B cell (primary cell): ENCODE measurements at regions not wholly inside any gene's neighbourhood (a gene's known extent, or its start where the extent isn't known, plus 50 kb on each side); places are given as distances from the start of the nearest gene placed in this dataset.

Experiments used
- ATAC-seq: fragments of 200-7000 bp; cut with Tn5 transposase; one replicate; pipeline ENCODE4 v1.10.0; 2021; ENCODE audit warnings: low read depth, mild to moderate bottlenecking, moderate number of reproducible peaks, moderate library complexity
- CTCF ChIA-PET: fragments of 350-600 bp; sonication (Branson Sonifier 250); formaldehyde crosslinking; loops from one replicate; lab custom pipeline; 2021; ENCODE audit warnings: antibody characterized with exemption, inconsistent platforms; lab: Charles Lee
- POLR2A ChIA-PET: fragments of 350-600 bp; sonication (Branson Sonifier 250); formaldehyde crosslinking; loops from one replicate; lab custom pipeline; 2021; ENCODE audit warnings: antibody characterized with exemption; lab: Charles Lee
- DNase-seq: peaks from one replicate; pipeline ENCODE4 v3.0.0; 2013
- H2AFZ ChIP-seq: 2 replicates; pipeline ENCODE4 v1.6.1; 2012; ENCODE audit warnings: mild to moderate bottlenecking, low read depth, low read length; ENCODE audit not compliant: insufficient read depth, poor library complexity, severe bottlenecking
- H3K27ac ChIP-seq, 2 donors: 1 replicate in 1 of 2; 2 replicates in 1 of 2; pipeline ENCODE4 v1.5.1; 2012 to 2013; ENCODE audit warnings: low read length in 2 of 2, mild to moderate bottlenecking in 2 of 2, moderate library complexity in 1 of 2
- H3K27me3 ChIP-seq, 4 experiments: fragments of 200-600 bp in 1 of 4; sonication (generic) in 1 of 4; replicated peaks in 1 of 4; 1 replicate in 2 of 4; 2 replicates in 2 of 4; pipeline versions ENCODE4 v1.6.1 to v1.7.0; 2013 to 2016; ENCODE audit warnings: low read length in 3 of 4, mild to moderate bottlenecking in 2 of 4, mixed read lengths in 1 of 4, moderate library complexity in 1 of 4; ENCODE audit not compliant: insufficient read depth in 4 of 4, control insufficient read depth in 3 of 4; ENCODE audit errors: control extremely low read depth in 1 of 4
- H3K36me3 ChIP-seq, 2 experiments: replicated peaks in 1 of 2; 1 replicate in 1 of 2; 2 replicates in 1 of 2; pipeline versions ENCODE4 v1.6.1 to v1.7.1; 2013; ENCODE audit warnings: low read length in 1 of 2; ENCODE audit not compliant: insufficient read depth in 2 of 2, control insufficient read depth in 1 of 2; ENCODE audit errors: control extremely low read depth in 1 of 2, extremely low read depth in 1 of 2
- H3K4me1 ChIP-seq, 2 donors: fragments of 200-600 bp in 1 of 2; sonication (generic) in 1 of 2; 1 replicate in 1 of 2; 2 replicates in 1 of 2; pipeline versions ENCODE4 v1.5.1 to v1.6.1; 2013 to 2017; ENCODE audit warnings: low read length in 2 of 2; ENCODE audit not compliant: control insufficient read depth in 2 of 2, insufficient read depth in 2 of 2
- H3K4me2 ChIP-seq: replicated peaks from 2 replicates; pipeline ENCODE3; 2012; ENCODE audit warnings: mild to moderate bottlenecking, low read depth, low read length; ENCODE audit not compliant: poor library complexity, severe bottlenecking
- H3K4me3 ChIP-seq, 5 experiments: fragments of 200-600 bp in 1 of 5; sonication (generic) in 1 of 5; 1 replicate in 3 of 5; 2 replicates in 2 of 5; pipeline versions ENCODE4 v1.5.1 to v1.7.0; 2011 to 2016; ENCODE audit warnings: low read length in 4 of 5, mild to moderate bottlenecking in 4 of 5, low read depth in 2 of 5, control low read depth in 1 of 5, moderate library complexity in 1 of 5; ENCODE audit not compliant: insufficient read depth in 1 of 5; ENCODE audit errors: control extremely low read depth in 1 of 5, extremely low read depth in 1 of 5
- H3K79me2 ChIP-seq: fragments of 200-600 bp; sonication (generic); one replicate; pipeline ENCODE4 v1.6.0; 2016; ENCODE audit warnings: low read length; ENCODE audit not compliant: control insufficient read depth, insufficient read depth
- H3K9ac ChIP-seq: fragments of 200-600 bp; sonication (generic); 2 replicates; pipeline ENCODE4 v1.6.1; 2017; ENCODE audit warnings: mild to moderate bottlenecking, low read length, moderate library complexity
- H3K9me3 ChIP-seq, 3 donors: one replicate each; pipeline versions ENCODE4 v1.6.1 to v1.7.1; 2013; ENCODE audit warnings: low read length in 2 of 3; ENCODE audit not compliant: control insufficient read depth in 2 of 3, insufficient read depth in 1 of 3; ENCODE audit errors: control extremely low read depth in 1 of 3
- H4K20me1 ChIP-seq: 2 replicates; pipeline ENCODE4 v1.6.0; 2012; ENCODE audit warnings: mild to moderate bottlenecking, low read length; ENCODE audit not compliant: insufficient read depth, control insufficient read depth, poor library complexity, severe bottlenecking
- H3K27ac Mint-ChIP-seq: one replicate; pipeline ENCODE4 v1.8.0; 2021; ENCODE audit warnings: mixed read lengths
- H3K27me3 Mint-ChIP-seq: one replicate; pipeline ENCODE4 v1.8.0; 2021; ENCODE audit warnings: mixed read lengths
- H3K4me1 Mint-ChIP-seq: one replicate; pipeline ENCODE4 v1.8.0; 2021; ENCODE audit warnings: mixed read lengths
- H3K4me3 Mint-ChIP-seq: one replicate; pipeline ENCODE4 v1.8.0; 2021; ENCODE audit warnings: mixed read lengths
- H3K9me3 Mint-ChIP-seq: one replicate; pipeline ENCODE4 v1.8.0; 2022; ENCODE audit warnings: mixed read lengths; ENCODE audit not compliant: insufficient read depth
- CTCF ChIP-seq: fragments of 200-600 bp; IDR thresholded peaks from one replicate; pipeline ENCODE4 v1.8.0; 2022; ENCODE audit warnings: antibody characterized with exemption, mild to moderate bottlenecking
- EZH2 ChIP-seq: IDR thresholded peaks from 2 replicates; pipeline ENCODE4 v1.6.1; 2012; ENCODE audit warnings: borderline replicate concordance, low read depth, mild to moderate bottlenecking, moderate library complexity, low read length; ENCODE audit not compliant: insufficient read depth, poor library complexity, severe bottlenecking
- WGBS: methylation state at CpG from one replicate; pipeline ENCODE4 v1.1.5; 2013; ENCODE audit warnings: missing lambda C conversion rate; ENCODE audit not compliant: insufficient coverage; 5-methylcytosine and 5-hydroxymethylcytosine counted together
- intact Hi-C: fragments of 100-400 bp; cut with micrococcal nuclease; formaldehyde crosslinking; loops from one replicate; pipeline ENCODE4 v1.10.0; 2022

DNA sequence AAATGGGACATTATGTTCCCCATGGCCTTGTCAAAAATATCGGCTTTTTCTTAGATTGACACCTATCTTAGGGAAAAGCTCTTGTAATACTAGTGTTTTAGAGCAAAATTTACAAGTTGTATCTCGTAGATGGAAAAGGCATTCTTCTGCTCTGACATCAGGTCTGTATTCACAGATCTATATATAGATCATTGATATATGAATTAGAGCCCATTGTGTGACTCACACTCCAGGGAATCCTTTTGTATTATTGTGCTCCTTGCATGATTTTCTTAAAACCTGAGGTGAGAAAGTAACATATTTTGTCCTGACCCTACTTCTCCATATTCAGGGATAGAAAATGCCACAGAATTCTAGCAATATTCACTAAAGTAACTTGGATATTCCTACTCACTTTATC, 1160.8 kb upstream of the B3GALT2 start:
- no peak overlapping the region for H3K27ac Mint-ChIP-seq
- DNase-seq (no peak), ATAC-seq (no peak)
- no peak overlapping the region for H2AFZ ChIP-seq
- H3K36me3 ChIP-seq: no peaks in the 10 kb centered on the region
- TF ChIP-seq CTCF (no peak), EZH2 (no peak)
- no peak overlapping the region for H3K4me3 Mint-ChIP-seq
- no peaks in the 10 kb centered on the region for H3K4me1 ChIP-seq
- no peak overlapping the region for H3K9ac ChIP-seq
- no peaks in the 10 kb centered on the region for H3K27me3 ChIP-seq
- WGBS: no CpG with 5 or more reads among the region's 2 CpGs
- H3K27me3 Mint-ChIP-seq: no peaks in the 10 kb centered on the region
- H3K4me3 ChIP-seq: no peak overlapping the region
- POLR2A ChIA-PET: no interaction called here
- CTCF ChIA-PET: no interaction called here
- no peak overlapping the region for H3K4me2 ChIP-seq
- peaks cover 0 to 14% (median 0%) of the 10 kb centered on the region in 3 donors for H3K9me3 ChIP-seq
- H3K9me3 Mint-ChIP-seq: no peaks in the 10 kb centered on the region
- no peaks in the 10 kb centered on the region for H3K79me2 ChIP-seq
- intact Hi-C loops: no loop called here
- no peaks in the 10 kb centered on the region for H4K20me1 ChIP-seq
- no peak overlapping the region for H3K27ac ChIP-seq
- no peaks in the 10 kb centered on the region for H3K4me1 Mint-ChIP-seq

DNA sequence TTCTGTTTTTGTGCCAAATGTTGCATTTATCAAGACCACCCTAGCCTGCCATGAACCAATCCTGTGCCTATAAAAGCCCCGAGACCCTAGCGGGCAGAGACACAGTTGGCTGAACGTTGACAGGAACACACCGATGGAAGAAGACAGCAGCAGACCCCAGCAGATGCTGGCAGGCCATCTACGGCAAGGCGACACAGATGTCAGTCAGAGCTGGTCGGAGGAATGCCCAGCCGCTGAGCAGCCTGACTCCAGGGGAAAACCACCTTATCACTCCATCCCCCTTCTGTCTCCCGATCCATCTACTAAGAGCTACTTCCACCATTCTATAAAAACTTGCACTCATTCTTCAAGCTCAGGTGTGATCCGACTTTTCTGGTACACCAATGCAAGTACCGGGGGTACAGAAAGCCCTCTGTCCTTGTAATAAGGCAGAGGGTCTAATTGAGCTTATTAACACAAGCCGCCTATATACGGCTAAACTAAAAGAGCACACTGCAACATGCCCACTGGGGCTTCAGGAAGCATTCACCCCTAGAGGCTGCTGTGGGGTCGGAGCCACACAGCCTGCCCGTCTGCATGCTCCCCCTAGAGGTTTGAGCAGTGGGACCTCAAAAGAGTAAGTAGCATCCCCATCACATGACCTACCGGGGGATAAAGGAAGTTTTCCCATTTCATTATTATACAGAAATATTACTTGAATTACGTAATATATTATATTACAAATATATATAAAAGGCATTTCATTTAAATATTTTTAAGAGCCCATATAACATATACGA, 1156.3 kb upstream of the B3GALT2 start:
- Histone ChIP-seq H3K4me2 (no peak overlapping the region), H3K4me1 (no peaks in the 10 kb centered on the region), H3K4me3 (no peak overlapping the region), H3K9ac (no peak overlapping the region), H3K79me2 (no peaks in the 10 kb centered on the region), H3K27ac (no peak overlapping the region), H2AFZ (no peak overlapping the region), H3K9me3 (peaks cover 0 to 7% (median 0%) of the 10 kb centered on the region in 3 donors), H3K27me3 (no peaks in the 10 kb centered on the region), H4K20me1 (no peaks in the 10 kb centered on the region), H3K36me3 (no peaks in the 10 kb centered on the region)
- DNase-seq: no peak
- H3K4me1 Mint-ChIP-seq: no peaks in the 10 kb centered on the region
- ChIA-PET CTCF (no interaction called here), POLR2A (no interaction called here)
- no peak overlapping the region for H3K4me3 Mint-ChIP-seq
- ATAC-seq: no peak
- intact Hi-C loops: no loop called here
- 93% methylated on average over 8 of the region's 18 CpGs for WGBS
- H3K27ac Mint-ChIP-seq: no peak overlapping the region
- H3K9me3 Mint-ChIP-seq: no peaks in the 10 kb centered on the region
- no peaks in the 10 kb centered on the region for H3K27me3 Mint-ChIP-seq
- TF ChIP-seq CTCF (no peak), EZH2 (no peak)
